ENCODE measurements at regions not wholly inside any gene's neighbourhood (a gene's known extent, or its start where the extent isn't known, plus 50 kb on each side); places are given as distances from the start of the nearest gene placed in this dataset.

DNA sequence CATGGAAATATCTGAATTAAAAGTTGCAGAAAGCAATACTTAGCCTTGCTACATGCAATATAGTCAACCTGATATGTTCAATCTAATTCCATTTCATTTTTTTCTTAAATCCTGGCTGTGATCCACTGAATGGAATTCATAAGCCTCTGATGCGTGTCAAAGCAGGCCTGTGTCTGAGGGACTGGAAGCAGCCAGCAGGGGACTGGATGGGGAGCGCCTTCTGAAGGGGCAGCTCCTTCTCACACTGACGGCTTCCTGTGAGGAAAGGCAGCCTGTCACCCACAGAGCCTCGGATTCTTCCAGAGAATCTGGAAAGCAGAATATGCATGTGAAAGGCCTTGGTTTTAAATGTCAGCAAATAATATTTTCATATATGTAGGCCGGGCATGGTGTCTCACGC lies 73.5 kb downstream of the KCNF1 start:
- TF ChIP-seq, protein P1, sequence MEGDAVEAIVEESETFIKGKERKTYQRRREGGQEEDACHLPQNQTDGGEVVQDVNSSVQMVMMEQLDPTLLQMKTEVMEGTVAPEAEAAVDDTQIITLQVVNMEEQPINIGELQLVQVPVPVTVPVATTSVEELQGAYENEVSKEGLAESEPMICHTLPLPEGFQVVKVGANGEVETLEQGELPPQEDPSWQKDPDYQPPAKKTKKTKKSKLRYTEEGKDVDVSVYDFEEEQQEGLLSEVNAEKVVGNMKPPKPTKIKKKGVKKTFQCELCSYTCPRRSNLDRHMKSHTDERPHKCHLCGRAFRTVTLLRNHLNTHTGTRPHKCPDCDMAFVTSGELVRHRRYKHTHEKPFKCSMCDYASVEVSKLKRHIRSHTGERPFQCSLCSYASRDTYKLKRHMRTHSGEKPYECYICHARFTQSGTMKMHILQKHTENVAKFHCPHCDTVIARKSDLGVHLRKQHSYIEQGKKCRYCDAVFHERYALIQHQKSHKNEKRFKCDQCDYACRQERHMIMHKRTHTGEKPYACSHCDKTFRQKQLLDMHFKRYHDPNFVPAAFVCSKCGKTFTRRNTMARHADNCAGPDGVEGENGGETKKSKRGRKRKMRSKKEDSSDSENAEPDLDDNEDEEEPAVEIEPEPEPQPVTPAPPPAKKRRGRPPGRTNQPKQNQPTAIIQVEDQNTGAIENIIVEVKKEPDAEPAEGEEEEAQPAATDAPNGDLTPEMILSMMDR (IDR thresholded peaks at IDR 0.05; ENCODE audit: low read depth, low read length, poor library complexity, severe bottlenecking), result no peak
- TF ChIP-seq EZH2phosphoT487 (IDR thresholded peaks at IDR 0.05; ENCODE audit: borderline replicate concordance, low read length), result no peak
